Type B pancreatic cell (in vitro differentiated cells): ENCODE measurements at regions not wholly inside any gene's neighbourhood (a gene's known extent, or its start where the extent isn't known, plus 50 kb on each side); places are given as distances from the start of the nearest gene placed in this dataset.

Experiments used
- DNase-seq: peaks from one replicate; pipeline ENCODE4 v3.0.0; 2021; ENCODE audit warnings: mixed read lengths; ENCODE audit not compliant: unreplicated experiment; ENCODE audit errors: extremely low spot score
- H3K27ac Mint-ChIP-seq: 2 replicates; pipeline ENCODE4 v1.8.0; 2021; ENCODE audit warnings: mild to moderate bottlenecking, mixed read lengths
- H3K27me3 Mint-ChIP-seq: 2 replicates; pipeline ENCODE4 v1.8.0; 2021; ENCODE audit warnings: mixed read lengths
- H3K36me3 Mint-ChIP-seq: 2 replicates; pipeline ENCODE4 v1.8.0; 2021; ENCODE audit warnings: mixed read lengths
- H3K4me1 Mint-ChIP-seq: one replicate; pipeline ENCODE4 v1.8.0; 2021; ENCODE audit warnings: mixed read lengths; ENCODE audit not compliant: unreplicated experiment
- H3K4me3 Mint-ChIP-seq: 2 replicates; pipeline ENCODE4 v1.8.0; 2021; ENCODE audit warnings: mild to moderate bottlenecking, mixed read lengths
- H3K9me3 Mint-ChIP-seq: 2 replicates; pipeline ENCODE4 v1.8.0; 2021; ENCODE audit warnings: mixed read lengths
- TF ChIP-seq, protein P1 (sequence below): fragments of 200-600 bp; sonication (generic); conservative IDR thresholded peaks from 2 replicates; pipeline ENCODE4 v1.5.0; 2021; ENCODE audit warnings: antibody characterized with exemption, mild to moderate bottlenecking

GRCh38 chr12:69083689-69084088 lies 150.7 kb upstream of the CPM start:
- DNase-seq, result no peak
- Mint-ChIP-seq H3K27me3 (no peaks in the 10 kb centered on the region), H3K36me3 (no peaks in the 10 kb centered on the region), H3K27ac (no peak overlapping the region), H3K9me3 (no peaks in the 10 kb centered on the region), H3K4me1 (no peaks in the 10 kb centered on the region), H3K4me3 (no peak overlapping the region)
- TF ChIP-seq, protein P1, sequence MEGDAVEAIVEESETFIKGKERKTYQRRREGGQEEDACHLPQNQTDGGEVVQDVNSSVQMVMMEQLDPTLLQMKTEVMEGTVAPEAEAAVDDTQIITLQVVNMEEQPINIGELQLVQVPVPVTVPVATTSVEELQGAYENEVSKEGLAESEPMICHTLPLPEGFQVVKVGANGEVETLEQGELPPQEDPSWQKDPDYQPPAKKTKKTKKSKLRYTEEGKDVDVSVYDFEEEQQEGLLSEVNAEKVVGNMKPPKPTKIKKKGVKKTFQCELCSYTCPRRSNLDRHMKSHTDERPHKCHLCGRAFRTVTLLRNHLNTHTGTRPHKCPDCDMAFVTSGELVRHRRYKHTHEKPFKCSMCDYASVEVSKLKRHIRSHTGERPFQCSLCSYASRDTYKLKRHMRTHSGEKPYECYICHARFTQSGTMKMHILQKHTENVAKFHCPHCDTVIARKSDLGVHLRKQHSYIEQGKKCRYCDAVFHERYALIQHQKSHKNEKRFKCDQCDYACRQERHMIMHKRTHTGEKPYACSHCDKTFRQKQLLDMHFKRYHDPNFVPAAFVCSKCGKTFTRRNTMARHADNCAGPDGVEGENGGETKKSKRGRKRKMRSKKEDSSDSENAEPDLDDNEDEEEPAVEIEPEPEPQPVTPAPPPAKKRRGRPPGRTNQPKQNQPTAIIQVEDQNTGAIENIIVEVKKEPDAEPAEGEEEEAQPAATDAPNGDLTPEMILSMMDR, result no peak

DNA sequence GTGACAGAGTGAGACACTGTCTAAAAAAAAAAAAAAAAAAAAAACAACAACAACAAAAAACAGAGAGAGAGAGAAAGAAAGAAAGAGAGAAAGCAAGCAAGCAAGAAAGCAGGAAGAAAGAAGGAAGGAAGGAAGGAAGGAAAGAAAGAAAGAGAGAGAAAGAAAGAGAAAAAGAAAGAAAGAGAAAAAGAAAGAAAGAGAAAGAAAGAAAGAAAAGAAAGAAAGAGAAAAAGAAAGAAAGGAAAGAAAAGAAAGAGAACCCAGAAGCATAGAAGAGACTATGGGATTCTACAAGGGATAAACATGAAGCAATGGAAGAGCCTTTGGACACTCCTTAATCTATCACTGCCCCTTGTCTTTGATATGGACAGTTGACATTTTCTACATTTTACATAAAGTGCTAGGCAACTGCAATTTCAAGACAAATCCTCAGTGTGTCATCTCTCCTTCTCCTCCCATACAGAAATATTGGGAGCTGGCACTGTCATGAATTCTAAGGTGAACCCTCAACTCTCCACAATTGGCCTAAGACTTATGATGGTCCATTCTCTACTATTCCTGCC lies 151.9 kb upstream of the CPM start:
- no peak overlapping the region for H3K4me3 Mint-ChIP-seq
- H3K4me1 Mint-ChIP-seq, result no peaks in the 10 kb centered on the region
- no peaks in the 10 kb centered on the region for H3K27me3 Mint-ChIP-seq
- no peak overlapping the region for H3K27ac Mint-ChIP-seq
- no peaks in the 10 kb centered on the region for H3K36me3 Mint-ChIP-seq
- TF ChIP-seq, protein P1, result no peak
- no peaks in the 10 kb centered on the region for H3K9me3 Mint-ChIP-seq
- DNase-seq, result no peak

- no peaks in the 10 kb centered on the region for H3K36me3 Mint-ChIP-seq
- DNase-seq, result no peak
- no peaks in the 10 kb centered on the region for H3K9me3 Mint-ChIP-seq
- no peaks in the 10 kb centered on the region for H3K27me3 Mint-ChIP-seq
- H3K4me1 Mint-ChIP-seq, result no peaks in the 10 kb centered on the region
- TF ChIP-seq, protein P1, result no peak
- H3K4me3 Mint-ChIP-seq, result no peak overlapping the region
- no peak overlapping the region for H3K27ac Mint-ChIP-seq
Observed at GRCh38 chr12:69085852-69086251, 152.9 kb upstream of the CPM start.

- no peak for DNase-seq
- no peaks in the 10 kb centered on the region for H3K9me3 Mint-ChIP-seq
- no peaks in the 10 kb centered on the region for H3K27me3 Mint-ChIP-seq
- TF ChIP-seq, protein P1, result no peak
- no peak overlapping the region for H3K27ac Mint-ChIP-seq
- no peaks in the 10 kb centered on the region for H3K36me3 Mint-ChIP-seq
- no peak overlapping the region for H3K4me3 Mint-ChIP-seq
- H3K4me1 Mint-ChIP-seq, result peaks cover 3% of the 10 kb centered on the region
Observed at GRCh38 chr12:69087986-69088385, 151.4 kb upstream of the CPSF6 start.

GRCh38 chr12:69090722-69091121 lies 148.6 kb upstream of the CPSF6 start:
- Mint-ChIP-seq H3K27me3 (peaks cover 2% of the 10 kb centered on the region), H3K36me3 (no peaks in the 10 kb centered on the region), H3K4me1 (peaks cover 3% of the 10 kb centered on the region), H3K4me3 (no peak overlapping the region), H3K9me3 (no peaks in the 10 kb centered on the region), H3K27ac (no peak overlapping the region)
- TF ChIP-seq, protein P1, result no peak
- DNase-seq, result no peak
